NCI-H187 treated with DMSO at 0.1 percent for 48 hours (cell line): ENCODE measurements at regions not wholly inside any gene's neighbourhood (a gene's known extent, or its start where the extent isn't known, plus 50 kb on each side); places are given as distances from the start of the nearest gene placed in this dataset.

Experiments used
- DNase-seq: peaks from one replicate; lab custom pipeline; 2025; lab: John Stamatoyannopoulos, UW

- DNase-seq: no peak
Measured at GRCh38 chr4:3715855-3716630, 50.1 kb upstream of the ADRA2C start.

DNA sequence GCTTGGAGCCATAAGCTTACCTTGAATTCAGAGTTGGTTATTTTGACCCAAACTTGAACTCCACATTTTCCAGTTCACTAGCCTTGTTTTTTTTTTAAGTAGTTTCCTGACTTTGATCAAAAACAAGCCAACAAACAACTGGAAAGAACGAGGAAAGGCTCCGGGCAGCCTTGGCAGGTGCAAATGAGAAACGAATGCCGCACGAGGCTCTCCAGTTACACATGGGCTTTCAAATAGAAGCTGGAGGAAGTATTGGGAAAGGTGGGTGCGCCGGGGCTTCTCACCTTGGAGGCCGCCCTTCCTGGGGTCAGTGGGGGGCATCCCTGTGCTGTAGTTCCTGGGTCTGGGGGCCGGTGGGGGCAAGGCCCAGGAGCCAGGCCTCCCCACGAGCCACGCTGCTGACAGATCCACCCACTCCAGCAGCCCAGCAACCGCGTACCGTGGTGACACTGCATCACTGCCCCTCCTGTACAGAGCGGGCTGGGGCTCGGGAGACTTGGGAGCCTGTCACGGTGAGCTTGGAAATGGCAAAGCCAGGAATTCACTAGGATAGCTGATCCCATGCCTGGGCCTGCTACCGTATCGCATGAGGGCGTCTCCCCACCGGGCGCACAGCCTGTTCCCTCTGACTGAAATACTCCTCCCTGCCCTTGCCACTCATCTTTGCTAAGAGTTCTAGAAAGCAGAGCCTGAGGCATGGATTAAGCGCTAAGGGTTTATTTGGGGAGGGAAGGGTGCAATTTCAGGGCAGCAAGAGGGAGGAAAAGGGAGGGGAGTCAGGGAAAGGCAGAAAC lies 50.9 kb upstream of the ADRA2C start:
- DNase-seq: no peak

- DNase-seq: no peak
Measured at GRCh38 chr4:3714642-3715001, 51.6 kb upstream of the ADRA2C start.

DNA sequence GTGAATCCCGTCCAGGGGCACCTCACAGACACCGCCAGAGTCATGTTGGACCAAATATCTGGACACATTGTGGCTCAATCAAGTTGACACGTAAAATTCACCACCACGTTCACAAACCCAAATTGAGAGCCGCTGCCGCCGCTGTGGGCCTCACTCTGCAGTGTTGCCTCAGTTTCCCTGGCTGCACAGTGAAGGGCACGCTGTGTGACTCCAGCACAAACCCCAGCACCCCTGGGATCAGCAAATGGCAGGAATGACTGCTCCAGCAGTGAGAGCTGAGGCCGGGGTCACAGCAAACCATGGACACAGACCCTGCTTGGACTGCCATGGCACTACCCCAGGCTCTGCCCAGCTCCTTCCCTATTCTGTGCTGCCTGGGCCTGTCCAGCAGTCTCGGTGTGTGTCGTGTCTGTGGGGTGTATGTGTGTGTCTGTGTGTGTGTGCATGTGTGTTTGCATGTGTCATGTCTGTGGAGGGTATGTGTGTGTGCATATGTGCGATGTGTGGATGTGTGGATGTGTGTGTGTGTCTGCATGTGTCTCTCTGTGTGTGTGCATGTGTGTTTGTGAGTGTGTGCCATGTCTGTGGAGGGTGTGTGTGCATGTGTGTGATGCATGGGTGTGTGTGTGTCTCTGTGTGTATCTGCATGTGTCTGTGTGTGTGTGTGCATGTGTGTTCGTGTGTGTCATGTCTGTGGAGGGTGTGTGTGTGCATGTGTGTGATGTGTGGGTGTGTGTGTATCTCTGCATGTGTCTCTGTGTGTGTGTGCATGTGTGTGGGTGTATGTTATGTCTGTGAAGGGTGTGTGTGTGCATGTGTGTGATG lies 52.2 kb upstream of the ADRA2C start:
- no peak for DNase-seq

- no peak for DNase-seq
Measured at GRCh38 chr4:3713346-3713745, 52.8 kb upstream of the ADRA2C start.

GRCh38 chr4:3712936-3713335 lies 53.2 kb upstream of the ADRA2C start:
- no peak for DNase-seq

- no peak for DNase-seq
Measured at GRCh38 chr4:3712112-3712805, 53.9 kb upstream of the ADRA2C start.

DNA sequence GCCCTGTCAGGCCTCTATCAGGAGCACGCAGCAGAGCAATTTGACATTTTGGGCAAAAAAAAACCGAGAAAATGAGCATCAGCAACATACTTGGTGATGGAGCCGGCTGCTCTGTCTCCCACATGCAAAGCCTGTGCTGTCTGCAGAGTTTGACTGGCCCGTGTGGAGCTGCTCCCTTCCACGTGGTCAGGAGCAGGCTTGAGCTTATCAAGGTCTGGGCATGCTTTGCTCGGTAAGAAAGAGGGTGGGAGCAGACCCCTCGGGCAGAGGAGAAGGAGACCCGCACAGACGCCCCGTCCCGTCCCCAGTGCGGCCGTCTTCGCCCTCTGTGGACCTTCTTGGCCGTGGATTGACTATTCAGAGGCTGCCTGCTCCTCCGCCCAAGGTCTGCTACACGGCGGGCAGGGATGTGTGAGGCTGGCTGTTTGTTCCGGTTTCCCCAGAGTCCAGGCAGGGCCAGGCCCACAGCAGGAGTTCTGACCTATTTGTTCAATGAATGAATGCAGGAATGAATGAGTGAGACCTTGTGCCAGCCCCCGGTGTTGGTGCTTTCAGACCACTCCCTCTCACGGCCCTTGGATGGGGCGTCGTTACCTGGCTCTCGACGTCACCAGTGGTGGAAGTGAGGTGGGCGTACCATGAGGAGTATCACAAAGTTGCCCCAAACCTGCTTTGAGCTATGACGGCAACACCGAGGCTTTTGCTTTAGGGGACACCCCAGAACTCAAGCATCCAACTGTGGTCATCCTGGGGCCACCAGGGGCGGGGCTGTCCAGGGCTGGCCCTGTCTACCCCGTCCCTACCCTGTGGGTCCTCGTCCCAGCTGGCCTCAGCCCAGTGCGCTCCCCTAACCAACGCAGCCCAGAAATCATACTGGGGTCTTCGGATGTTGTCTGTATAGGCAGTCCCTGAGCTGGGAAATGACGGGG lies 54.7 kb upstream of the ADRA2C start:
- DNase-seq: no peak

DNA sequence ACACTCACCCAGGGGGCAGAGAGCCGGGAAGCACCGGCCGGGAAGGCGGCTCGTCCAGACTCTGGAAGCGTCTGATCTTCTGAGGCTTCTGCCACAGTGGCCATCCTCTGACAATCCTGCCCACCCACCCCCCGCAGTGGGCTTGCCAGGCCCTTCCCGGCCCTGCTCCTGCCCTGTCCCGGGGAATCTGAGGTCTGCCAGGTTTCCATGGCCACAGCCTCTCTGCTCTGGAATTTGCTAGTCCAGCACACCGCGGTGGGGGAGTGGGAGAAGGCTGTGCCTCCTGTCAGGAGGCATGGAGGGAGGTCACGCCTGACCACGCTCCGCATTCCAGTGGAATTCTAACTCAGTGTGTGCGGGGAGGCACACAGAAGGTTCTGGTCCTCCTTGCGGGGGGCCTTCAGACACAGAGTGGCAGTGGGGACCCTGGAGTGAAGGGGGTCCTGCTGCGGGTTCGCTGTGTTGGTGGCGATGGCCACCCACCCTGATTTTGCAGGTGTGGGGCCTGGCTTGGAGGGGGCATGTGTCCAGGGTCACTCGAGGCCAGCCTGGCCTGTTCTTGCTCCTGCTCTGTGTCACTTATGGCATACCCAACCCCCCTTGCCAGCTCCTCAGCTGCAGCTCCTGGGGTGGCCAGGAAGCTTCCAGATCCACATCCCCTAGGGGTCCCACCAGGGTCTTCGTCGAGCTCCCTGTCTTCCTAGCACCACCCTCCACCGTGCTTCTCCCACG lies 55.6 kb upstream of the ADRA2C start:
- no peak for DNase-seq

DNA sequence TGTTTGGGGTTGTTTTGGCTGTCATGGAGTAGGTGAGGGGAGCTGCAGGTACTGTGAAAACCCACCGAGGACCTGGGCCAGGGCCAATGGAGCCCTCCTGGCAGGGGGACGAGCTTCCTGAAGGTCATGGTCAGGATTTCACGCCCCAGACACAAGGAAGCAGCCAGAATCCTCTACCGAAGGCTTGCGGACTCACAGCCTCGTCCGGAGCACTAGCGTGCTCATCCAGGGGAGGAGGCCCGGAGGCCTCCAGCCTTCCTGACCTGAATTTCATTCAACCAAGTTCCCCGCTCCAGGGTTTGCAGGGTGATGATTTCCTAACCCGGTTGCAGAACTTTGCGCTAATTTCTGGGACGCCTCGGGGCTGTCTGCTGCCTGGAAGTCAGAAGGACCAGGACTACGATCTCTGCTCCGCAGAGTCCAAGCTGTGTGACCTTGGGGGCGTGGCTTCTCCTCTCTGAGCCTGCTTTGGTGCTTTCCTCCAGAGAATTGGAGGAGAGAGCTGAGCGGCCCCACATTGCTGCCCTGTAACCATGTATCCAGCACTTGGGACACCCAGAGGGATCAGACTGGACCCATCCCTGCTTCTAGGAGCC lies 56.2 kb upstream of the ADRA2C start:
- no peak for DNase-seq

DNA sequence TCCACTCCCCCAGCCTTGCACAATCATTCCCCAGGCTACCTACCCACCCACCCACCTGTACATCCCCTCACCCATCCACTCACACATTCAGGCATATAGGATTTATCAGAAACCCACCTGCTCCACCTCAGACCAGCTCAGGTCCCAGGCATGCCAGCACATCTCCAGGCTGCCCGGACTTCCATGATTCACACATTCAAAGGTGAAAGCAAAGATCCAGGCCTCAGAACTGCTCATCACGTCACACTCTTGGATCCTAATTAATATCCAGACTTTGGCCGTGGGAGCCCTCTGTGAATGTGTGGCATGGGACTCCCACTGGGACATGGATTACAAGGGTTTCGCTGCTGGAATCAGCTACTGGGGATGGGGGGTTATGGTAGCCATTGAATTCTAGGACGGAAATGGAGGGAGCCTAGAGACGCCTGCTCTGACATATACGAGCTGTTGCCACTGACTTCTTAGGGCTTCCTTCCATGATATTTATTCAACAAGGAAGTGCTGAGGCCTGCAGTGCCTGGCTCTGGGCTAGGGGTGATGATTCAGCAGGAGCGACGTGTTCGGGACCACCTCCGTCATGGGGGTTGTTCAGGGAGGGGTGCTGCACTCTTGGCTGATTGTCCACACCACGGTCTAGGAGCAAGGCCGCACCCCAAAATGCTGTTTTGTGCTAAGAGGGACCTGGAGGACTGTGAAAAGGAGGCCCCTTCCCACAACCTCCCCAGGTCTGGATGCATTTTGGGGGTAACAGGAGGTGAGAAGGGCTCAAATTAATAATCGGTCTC lies 56.9 kb upstream of the ADRA2C start:
- no peak for DNase-seq

GRCh38 chr4:3708611-3709010 lies 57.6 kb upstream of the ADRA2C start:
- DNase-seq: no peak

GRCh38 chr4:3708103-3708510 lies 58.1 kb upstream of the ADRA2C start:
- DNase-seq: no peak

GRCh38 chr4:3707423-3708102 lies 58.6 kb upstream of the ADRA2C start:
- no peak for DNase-seq

- no peak for DNase-seq
Measured at GRCh38 chr4:3706565-3707422, 59.4 kb upstream of the ADRA2C start.

GRCh38 chr4:3706111-3706511 lies 60.1 kb upstream of the ADRA2C start:
- no peak for DNase-seq

- DNase-seq: no peak
Measured at GRCh38 chr4:3705236-3705987, 60.8 kb upstream of the ADRA2C start.
